Liver (tissue), 3 donors: ENCODE measurements at regions not wholly inside any gene's neighbourhood (a gene's known extent, or its start where the extent isn't known, plus 50 kb on each side); places are given as distances from the start of the nearest gene placed in this dataset.

Experiments
- ATF3 ChIP-seq: IDR thresholded peaks from 2 replicates; pipeline ENCODE4 v1.6.1; 2016; ENCODE audit warnings: antibody characterized with exemption
- CTCF ChIP-seq: fragments of 150-350 bp; IDR thresholded peaks from 2 replicates; pipeline ENCODE4 v1.5.1; 2017; ENCODE audit warnings: improper control_type of control experiment, low read depth, low read length; ENCODE audit not compliant: missing input control
- EGR1 ChIP-seq, 2 donors: IDR thresholded peaks; 2 replicates each; pipeline ENCODE4 v1.6.1; 2016 to 2018; ENCODE audit warnings: antibody characterized with exemption in 2 of 2, low read depth in 2 of 2
- GABPA ChIP-seq, 2 donors: IDR thresholded peaks in 1 of 2; conservative IDR thresholded peaks in 1 of 2; 2 replicates each; pipeline ENCODE4 v1.6.1; 2016; ENCODE audit warnings: antibody characterized with exemption in 2 of 2, mild to moderate bottlenecking in 1 of 2, moderate library complexity in 1 of 2
- HNF4G ChIP-seq: IDR thresholded peaks from 2 replicates; pipeline ENCODE4 v1.6.1; 2016; ENCODE audit warnings: antibody characterized with exemption
- JUND ChIP-seq, 2 donors: IDR thresholded peaks; 2 replicates each; pipeline ENCODE4 v1.6.1; 2016; ENCODE audit warnings: antibody characterized with exemption in 2 of 2
- RAD21 ChIP-seq, 2 donors: IDR thresholded peaks; 2 replicates each; pipeline ENCODE4 v1.6.1; 2016; ENCODE audit warnings: antibody characterized with exemption in 2 of 2, mild to moderate bottlenecking in 2 of 2
- REST ChIP-seq: IDR thresholded peaks from 2 replicates; pipeline ENCODE4 v1.6.1; 2016; ENCODE audit warnings: antibody characterized with exemption, mild to moderate bottlenecking
- RXRA ChIP-seq, 2 donors: IDR thresholded peaks; 2 replicates each; pipeline ENCODE4 v1.6.1; 2017 to 2018; ENCODE audit warnings: antibody characterized with exemption in 2 of 2, mild to moderate bottlenecking in 1 of 2
- TAF1 ChIP-seq: conservative IDR thresholded peaks from 2 replicates; pipeline ENCODE4 v1.6.1; 2016; ENCODE audit warnings: antibody characterized with exemption, mild to moderate bottlenecking
- YY1 ChIP-seq: IDR thresholded peaks from 2 replicates; pipeline ENCODE4 v1.6.1; 2016; ENCODE audit warnings: antibody characterized with exemption, mild to moderate bottlenecking
- ZBTB33 ChIP-seq: IDR thresholded peaks from 2 replicates; pipeline ENCODE4 v1.6.1; 2016; ENCODE audit warnings: antibody characterized with exemption
- TF ChIP-seq, protein P1 (sequence below): IDR thresholded peaks from 2 replicates; pipeline ENCODE4 v1.6.1; 2016; ENCODE audit warnings: antibody characterized with exemption
- donor health status: healthy.
- donor health status: healthy.

DNA sequence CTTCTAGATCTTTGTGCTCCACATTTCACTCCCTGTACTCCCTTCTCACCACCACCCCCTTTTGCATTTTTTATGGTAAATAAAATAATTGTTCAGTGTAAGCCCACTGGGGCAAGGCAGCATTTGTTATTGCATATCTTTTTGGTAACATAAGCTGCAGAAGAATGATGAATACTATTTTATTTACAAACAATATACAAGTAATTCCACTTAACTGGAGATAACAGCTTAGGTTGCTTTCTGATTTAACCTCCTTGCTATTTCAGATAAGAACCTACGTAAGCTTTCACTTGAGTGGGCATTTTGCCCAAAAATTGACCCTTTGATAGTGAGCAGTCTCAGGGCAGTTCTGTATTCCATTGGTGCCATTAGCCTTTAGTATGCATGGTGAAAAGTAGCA lies 417.9 kb downstream of the SH3GL2 start:
- no peak for TF ChIP-seq RXRA (IDR thresholded peaks at IDR 0.05)
- no peak for TF ChIP-seq YY1
- no peak for TF ChIP-seq CTCF
- TF ChIP-seq RAD21 (IDR thresholded peaks at IDR 0.05), result no peak
- no peak for TF ChIP-seq REST
- no peak for TF ChIP-seq EGR1 (IDR thresholded peaks at IDR 0.05; ENCODE audit: low read depth in 2 of 2)
- TF ChIP-seq, protein P1, sequence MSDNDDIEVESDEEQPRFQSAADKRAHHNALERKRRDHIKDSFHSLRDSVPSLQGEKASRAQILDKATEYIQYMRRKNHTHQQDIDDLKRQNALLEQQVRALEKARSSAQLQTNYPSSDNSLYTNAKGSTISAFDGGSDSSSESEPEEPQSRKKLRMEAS, result no peak
- no peak for TF ChIP-seq JUND (IDR thresholded peaks at IDR 0.05)
- TF ChIP-seq ATF3, result no peak
- TF ChIP-seq ZBTB33, result no peak
- TF ChIP-seq GABPA (IDR thresholded peaks at IDR 0.05 in 1 of 2, conservative IDR thresholded peaks at IDR 0.05 in 1 of 2), result no peak
- TF ChIP-seq HNF4G, result no peak
- TF ChIP-seq TAF1, result no peak
